ENCODE measurements at regions not wholly inside any gene's neighbourhood (a gene's known extent, or its start where the extent isn't known, plus 50 kb on each side); places are given as distances from the start of the nearest gene placed in this dataset.

GRCh38 chr14:101065696-101066694, 162.5 kb upstream of the RTL1 start:
- no peak for DNase-seq (ENCODE audit: low spot score)

DNA sequence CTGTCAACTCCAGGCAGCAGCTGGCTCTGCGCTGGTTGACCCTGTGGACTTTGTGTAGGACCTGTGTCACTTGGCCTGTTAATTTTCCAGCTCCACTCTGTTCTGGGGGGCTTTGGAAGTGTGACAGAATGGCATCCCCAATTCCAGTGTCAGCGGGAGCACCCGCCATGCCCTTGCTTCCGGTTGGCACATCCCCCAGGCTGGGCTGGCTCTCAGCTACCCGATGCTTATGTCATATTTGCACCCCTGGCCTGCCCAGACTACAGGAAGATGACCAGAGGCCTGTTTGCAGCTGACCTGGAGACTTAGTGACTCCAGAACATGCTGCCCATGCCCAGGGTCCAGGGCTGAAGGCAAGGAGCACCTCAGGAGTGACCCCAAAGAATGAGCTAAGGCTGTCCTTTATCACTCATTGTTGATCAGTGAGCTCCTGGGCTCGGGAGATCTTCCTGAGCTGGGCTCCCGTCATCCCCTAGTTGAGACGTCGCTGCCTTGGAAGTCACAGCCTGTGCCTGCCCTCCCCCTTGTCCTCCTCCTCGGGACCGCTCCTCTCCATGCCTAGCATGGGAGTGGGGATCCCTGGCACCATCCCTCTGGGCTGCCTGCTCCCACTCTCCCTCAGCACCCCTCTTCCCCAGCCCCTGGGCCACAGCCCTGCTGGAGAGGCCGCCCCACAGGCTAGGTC, 163.4 kb upstream of the RTL1 start:
- no peak for DNase-seq (ENCODE audit: low spot score)

- DNase-seq (ENCODE audit: low spot score): no peak
Measured at GRCh38 chr14:101068313-101069227, 165.0 kb upstream of the RTL1 start.

GRCh38 chr14:101069228-101069549, 165.7 kb upstream of the RTL1 start:
- no peak for DNase-seq (ENCODE audit: low spot score)

DNA sequence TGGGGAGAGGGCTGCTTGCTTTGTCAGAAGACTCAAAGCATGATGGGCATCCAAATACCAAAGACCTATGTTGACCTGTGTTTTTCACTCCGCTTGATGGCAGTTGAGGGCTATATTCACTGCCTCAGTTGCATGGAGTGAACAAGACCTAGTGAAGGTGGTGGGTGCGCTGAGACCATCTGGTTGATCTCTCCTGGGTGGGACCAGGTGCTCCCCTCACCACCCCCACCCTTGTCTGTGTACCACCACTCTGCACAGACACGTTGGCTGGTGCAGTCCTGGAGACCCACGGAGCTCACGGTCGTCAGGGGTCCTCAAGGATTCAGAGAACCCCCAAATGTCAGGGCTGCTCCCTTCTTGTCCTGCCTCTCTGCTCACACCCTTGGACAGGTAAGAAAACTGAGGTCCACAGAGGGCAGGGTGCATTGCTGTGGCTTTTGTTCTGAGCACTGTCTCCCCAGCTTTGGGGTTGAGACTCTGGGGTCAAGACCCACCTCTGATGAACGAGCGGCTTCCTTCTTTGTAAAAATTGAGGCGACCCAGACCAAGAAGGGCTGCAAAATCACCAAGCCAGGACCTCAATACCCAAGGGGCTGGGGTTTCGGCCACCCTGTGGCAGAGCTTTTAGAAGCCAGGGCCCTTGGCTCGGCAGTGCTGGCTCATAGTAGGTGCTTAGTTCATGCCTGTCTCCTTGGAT, 166.3 kb upstream of the RTL1 start:
- DNase-seq (ENCODE audit: low spot score): no peak

- no peak for DNase-seq (ENCODE audit: low spot score)
Measured at GRCh38 chr14:101070540-101071492, 167.3 kb upstream of the RTL1 start.

DNA sequence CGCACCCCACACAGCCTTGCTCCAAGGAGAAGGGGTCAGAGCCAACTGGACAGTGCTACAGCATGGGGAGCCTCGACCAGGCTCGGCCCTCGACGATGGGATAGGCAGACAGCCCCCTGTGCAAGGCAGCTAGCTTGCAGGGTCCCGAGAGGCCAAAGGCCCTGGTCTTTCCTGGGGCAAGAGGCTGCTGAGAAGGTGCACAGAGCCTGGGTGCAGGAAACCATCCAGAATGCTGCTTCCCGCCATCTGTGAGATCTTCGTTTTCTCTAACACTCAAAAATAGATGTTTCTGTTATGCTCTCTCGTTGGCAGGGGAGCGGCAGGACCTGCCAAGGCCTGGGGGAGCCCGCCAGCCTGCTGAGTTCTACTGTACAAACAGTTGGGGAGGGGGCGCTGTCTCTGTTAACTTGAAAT, 168.0 kb upstream of the RTL1 start:
- DNase-seq (ENCODE audit: low spot score): no peak

DNA sequence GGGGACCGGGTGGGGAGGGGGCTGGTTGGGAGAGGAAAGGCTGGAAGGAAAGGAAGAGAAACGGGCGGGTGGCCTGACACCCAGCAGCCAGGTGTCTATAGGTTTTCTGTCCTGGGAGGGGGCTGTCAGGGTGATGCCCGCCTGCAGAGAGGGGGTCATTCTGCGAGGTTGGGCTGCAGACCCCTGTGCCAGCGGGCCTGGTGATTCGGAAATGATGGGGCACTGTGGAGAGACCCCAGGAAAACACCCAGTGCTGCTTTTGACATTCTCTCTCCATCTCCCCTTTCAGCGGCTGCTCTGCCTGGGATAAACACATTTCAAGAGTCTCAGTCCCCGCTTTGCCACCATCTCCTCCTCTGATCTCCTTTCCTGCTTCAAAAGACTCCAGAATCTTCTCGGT, 168.5 kb upstream of the RTL1 start:
- DNase-seq (ENCODE audit: low spot score): no peak

GRCh38 chr14:101072531-101072930, 169.0 kb upstream of the RTL1 start:
- DNase-seq (ENCODE audit: low spot score): no peak

GRCh38 chr14:101072945-101073597, 169.5 kb upstream of the RTL1 start:
- DNase-seq (ENCODE audit: low spot score): peak; percentile 92

GRCh38 chr14:101073598-101073965, 170.1 kb upstream of the RTL1 start:
- no peak for DNase-seq (ENCODE audit: low spot score)

DNA sequence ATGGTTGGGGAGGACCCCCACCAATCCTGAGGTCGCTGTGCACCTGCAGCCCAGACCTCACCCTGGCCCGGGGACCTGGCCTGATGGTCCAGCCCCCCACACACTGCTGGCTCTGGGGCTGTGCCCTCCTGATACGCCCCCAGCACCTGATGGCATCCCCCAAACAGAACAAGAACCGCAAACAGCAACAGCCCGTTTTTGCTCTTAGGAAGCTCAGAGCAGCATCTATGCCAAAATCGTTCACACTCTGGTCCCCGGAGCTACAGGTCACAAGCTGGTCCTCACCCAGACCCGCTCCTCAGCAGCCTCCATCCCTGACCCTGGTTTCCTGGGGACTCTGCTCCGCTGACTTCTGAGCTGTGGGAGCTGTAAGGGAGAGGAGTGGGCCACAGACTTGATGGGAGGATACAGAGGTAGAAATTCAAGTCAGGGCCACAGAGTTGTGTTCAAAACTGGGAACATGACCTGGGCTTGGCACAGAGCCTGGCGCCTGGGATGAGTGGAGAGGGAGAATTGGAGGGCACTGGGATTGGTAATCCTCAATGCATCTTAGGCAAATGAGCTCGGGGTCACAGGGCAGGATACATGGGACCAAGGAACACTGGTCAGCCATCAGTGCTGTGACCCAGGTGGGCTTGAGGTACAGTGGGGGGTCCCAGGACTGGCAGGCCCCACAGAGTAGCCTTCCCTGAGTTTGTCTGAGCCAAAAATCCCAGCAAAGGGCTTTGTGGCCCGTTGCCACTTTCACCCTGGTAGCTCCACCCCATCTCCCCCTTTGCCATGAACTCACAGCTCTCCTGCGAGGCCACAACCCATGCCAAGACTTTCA, 170.9 kb upstream of the RTL1 start:
- DNase-seq (ENCODE audit: low spot score): no peak

- peak; percentile 29 for DNase-seq (ENCODE audit: low spot score)
Measured at GRCh38 chr14:101075025-101075800, 171.7 kb upstream of the RTL1 start.

GRCh38 chr14:101075801-101076413, 172.4 kb upstream of the RTL1 start:
- no peak for DNase-seq (ENCODE audit: low spot score)

GRCh38 chr14:101076451-101077198, 173.1 kb upstream of the RTL1 start:
- no peak for DNase-seq (ENCODE audit: low spot score)

- peak; percentile 58 for DNase-seq (ENCODE audit: low spot score)
Measured at GRCh38 chr14:101077481-101078074, 174.1 kb upstream of the RTL1 start.
